ENCODE measurements at regions not wholly inside any gene's neighbourhood (a gene's known extent, or its start where the extent isn't known, plus 50 kb on each side); places are given as distances from the start of the nearest gene placed in this dataset.

GRCh38 chr18:53789376-53790247 lies 434.9 kb downstream of the MBD2 start:
- Mint-ChIP-seq H3K27me3 (ENCODE audit: insufficient read depth) (no peaks in the 10 kb centered on the region), H3K4me1 (ENCODE audit: low read depth) (no peaks in the 10 kb centered on the region), H3K27ac (no peak overlapping the region), H3K9me3 (peaks cover 3% of the 10 kb centered on the region), H3K36me3 (ENCODE audit: low read depth) (no peaks in the 10 kb centered on the region), H3K4me3 (no peak overlapping the region)
- intact Hi-C loops (cut with micrococcal nuclease): no loop called here
- DNase-seq (ENCODE audit: low spot score): no peak

- no peak for DNase-seq (ENCODE audit: low spot score)
- Mint-ChIP-seq H3K27me3 (ENCODE audit: insufficient read depth) (no peaks in the 10 kb centered on the region), H3K4me3 (no peak overlapping the region), H3K9me3 (no peaks in the 10 kb centered on the region), H3K4me1 (ENCODE audit: low read depth) (no peaks in the 10 kb centered on the region), H3K36me3 (ENCODE audit: low read depth) (no peaks in the 10 kb centered on the region), H3K27ac (no peak overlapping the region)
- intact Hi-C loops (cut with micrococcal nuclease): no loop called here
Measured at GRCh38 chr18:53785811-53786210, 438.7 kb downstream of the MBD2 start.

GRCh38 chr18:53784253-53784652 lies 440.2 kb downstream of the MBD2 start:
- intact Hi-C loops (cut with micrococcal nuclease): no loop called here
- Mint-ChIP-seq H3K4me1 (ENCODE audit: low read depth) (no peaks in the 10 kb centered on the region), H3K4me3 (no peak overlapping the region), H3K9me3 (no peaks in the 10 kb centered on the region), H3K27ac (no peak overlapping the region), H3K36me3 (ENCODE audit: low read depth) (no peaks in the 10 kb centered on the region), H3K27me3 (ENCODE audit: insufficient read depth) (no peaks in the 10 kb centered on the region)
- DNase-seq (ENCODE audit: low spot score): no peak

- H3K27ac Mint-ChIP-seq: no peak overlapping the region
- peaks cover 7% of the 10 kb centered on the region for H3K9me3 Mint-ChIP-seq
- H3K4me1 Mint-ChIP-seq (ENCODE audit: low read depth): no peaks in the 10 kb centered on the region
- intact Hi-C loops (cut with micrococcal nuclease): no loop called here
- no peak overlapping the region for H3K4me3 Mint-ChIP-seq
- DNase-seq (ENCODE audit: low spot score): no peak
- H3K36me3 Mint-ChIP-seq (ENCODE audit: low read depth): no peaks in the 10 kb centered on the region
- no peaks in the 10 kb centered on the region for H3K27me3 Mint-ChIP-seq (ENCODE audit: insufficient read depth)
Measured at GRCh38 chr18:53780666-53781065, 443.8 kb downstream of the MBD2 start.

GRCh38 chr18:53772293-53772692 lies 452.2 kb downstream of the MBD2 start:
- intact Hi-C loops (cut with micrococcal nuclease): no loop called here
- Mint-ChIP-seq H3K4me1 (ENCODE audit: low read depth) (no peaks in the 10 kb centered on the region), H3K4me3 (no peak overlapping the region), H3K27ac (no peak overlapping the region), H3K9me3 (peaks cover 11% of the 10 kb centered on the region), H3K27me3 (ENCODE audit: insufficient read depth) (no peaks in the 10 kb centered on the region), H3K36me3 (ENCODE audit: low read depth) (no peaks in the 10 kb centered on the region)
- no peak for DNase-seq (ENCODE audit: low spot score)

- Mint-ChIP-seq H3K9me3 (peaks cover 6% of the 10 kb centered on the region), H3K27ac (no peak overlapping the region), H3K36me3 (ENCODE audit: low read depth) (no peaks in the 10 kb centered on the region), H3K4me1 (ENCODE audit: low read depth) (no peaks in the 10 kb centered on the region), H3K4me3 (no peak overlapping the region), H3K27me3 (ENCODE audit: insufficient read depth) (no peaks in the 10 kb centered on the region)
- intact Hi-C loops (cut with micrococcal nuclease): no loop called here
- no peak for DNase-seq (ENCODE audit: low spot score)
Measured at GRCh38 chr18:53771664-53772063, 452.8 kb downstream of the MBD2 start.

- H3K4me1 Mint-ChIP-seq (ENCODE audit: low read depth): no peaks in the 10 kb centered on the region
- peaks cover 9% of the 10 kb centered on the region for H3K9me3 Mint-ChIP-seq
Measured at GRCh38 chr18:53765211-53765610, 459.3 kb downstream of the MBD2 start.

GRCh38 chr18:53764086-53764485 lies 460.4 kb downstream of the MBD2 start:
- Mint-ChIP-seq H3K36me3 (ENCODE audit: low read depth) (no peaks in the 10 kb centered on the region), H3K27me3 (ENCODE audit: insufficient read depth) (no peaks in the 10 kb centered on the region)

More at GRCh38 chr18:53765211-53765610, 459.3 kb downstream of the MBD2 start:
- DNase-seq (ENCODE audit: low spot score): no peak
- Mint-ChIP-seq H3K36me3 (ENCODE audit: low read depth) (no peaks in the 10 kb centered on the region), H3K4me3 (no peak overlapping the region), H3K27me3 (ENCODE audit: insufficient read depth) (no peaks in the 10 kb centered on the region), H3K27ac (no peak overlapping the region)
- intact Hi-C loops (cut with micrococcal nuclease): no loop called here

GRCh38 chr18:53757328-53757727 lies 467.1 kb downstream of the MBD2 start:
- H3K27ac Mint-ChIP-seq: no peak overlapping the region
- no peaks in the 10 kb centered on the region for H3K36me3 Mint-ChIP-seq (ENCODE audit: low read depth)
- no peaks in the 10 kb centered on the region for H3K4me1 Mint-ChIP-seq (ENCODE audit: low read depth)
- no peak for DNase-seq (ENCODE audit: low spot score)
- no peaks in the 10 kb centered on the region for H3K27me3 Mint-ChIP-seq (ENCODE audit: insufficient read depth)
- H3K9me3 Mint-ChIP-seq: peaks cover 3% of the 10 kb centered on the region
- intact Hi-C loops (cut with micrococcal nuclease): no loop called here
- no peak overlapping the region for H3K4me3 Mint-ChIP-seq

More at GRCh38 chr18:53764086-53764485, 460.4 kb downstream of the MBD2 start:
- Mint-ChIP-seq H3K4me3 (no peak overlapping the region), H3K9me3 (peaks cover 9% of the 10 kb centered on the region), H3K27ac (no peak overlapping the region), H3K4me1 (ENCODE audit: low read depth) (no peaks in the 10 kb centered on the region)
- no peak for DNase-seq (ENCODE audit: low spot score)
- intact Hi-C loops (cut with micrococcal nuclease): no loop called here

- DNase-seq (ENCODE audit: low spot score): no peak
- H3K4me3 Mint-ChIP-seq: no peak overlapping the region
- H3K4me1 Mint-ChIP-seq (ENCODE audit: low read depth): no peaks in the 10 kb centered on the region
- H3K36me3 Mint-ChIP-seq (ENCODE audit: low read depth): no peaks in the 10 kb centered on the region
- H3K27ac Mint-ChIP-seq: no peak overlapping the region
- intact Hi-C loops (cut with micrococcal nuclease): no loop called here
- peaks cover 2% of the 10 kb centered on the region for H3K9me3 Mint-ChIP-seq
- no peaks in the 10 kb centered on the region for H3K27me3 Mint-ChIP-seq (ENCODE audit: insufficient read depth)
Measured at GRCh38 chr18:53756610-53756972, 467.9 kb downstream of the MBD2 start.

GRCh38 chr18:53755914-53756609 lies 468.4 kb downstream of the MBD2 start:
- Mint-ChIP-seq H3K36me3 (ENCODE audit: low read depth) (no peaks in the 10 kb centered on the region), H3K9me3 (no peaks in the 10 kb centered on the region), H3K4me1 (ENCODE audit: low read depth) (no peaks in the 10 kb centered on the region), H3K27me3 (ENCODE audit: insufficient read depth) (no peaks in the 10 kb centered on the region), H3K27ac (no peak overlapping the region), H3K4me3 (no peak overlapping the region)
- no peak for DNase-seq (ENCODE audit: low spot score)
- intact Hi-C loops (cut with micrococcal nuclease): no loop called here

- Mint-ChIP-seq H3K27me3 (ENCODE audit: insufficient read depth) (no peaks in the 10 kb centered on the region), H3K9me3 (no peaks in the 10 kb centered on the region), H3K27ac (no peak overlapping the region), H3K4me1 (ENCODE audit: low read depth) (no peaks in the 10 kb centered on the region), H3K36me3 (ENCODE audit: low read depth) (no peaks in the 10 kb centered on the region), H3K4me3 (no peak overlapping the region)
- intact Hi-C loops (cut with micrococcal nuclease): no loop called here
- no peak for DNase-seq (ENCODE audit: low spot score)
Measured at GRCh38 chr18:53754154-53754553, 470.3 kb downstream of the MBD2 start.

- H3K9me3 Mint-ChIP-seq: no peaks in the 10 kb centered on the region
- H3K27ac Mint-ChIP-seq: no peak overlapping the region
- DNase-seq (ENCODE audit: low spot score): no peak
- H3K4me3 Mint-ChIP-seq: no peak overlapping the region
- intact Hi-C loops (cut with micrococcal nuclease): no loop called here
- H3K27me3 Mint-ChIP-seq (ENCODE audit: insufficient read depth): no peaks in the 10 kb centered on the region
- H3K36me3 Mint-ChIP-seq (ENCODE audit: low read depth): no peaks in the 10 kb centered on the region
- H3K4me1 Mint-ChIP-seq (ENCODE audit: low read depth): no peaks in the 10 kb centered on the region
Measured at GRCh38 chr18:53753601-53754000, 470.9 kb downstream of the MBD2 start.
